ENCODE measurements at regions not wholly inside any gene's neighbourhood (a gene's known extent, or its start where the extent isn't known, plus 50 kb on each side); places are given as distances from the start of the nearest gene placed in this dataset.

GRCh38 chr3:71887256-71887655, 102.3 kb upstream of the PROK2 start:
- H3K4me1 ChIP-seq, result no peaks in the 10 kb centered on the region
- no peak overlapping the region for H3K4me3 ChIP-seq
- no peaks in the 10 kb centered on the region for H3K27me3 ChIP-seq
- DNase-seq (no peak), ATAC-seq (no peak)
- TF ChIP-seq CTCF (IDR thresholded peaks at IDR 0.05 in 4 of 5, conservative IDR thresholded peaks at IDR 0.05 in 1 of 5) (no peak), POLR2A (IDR thresholded peaks at IDR 0.05) (no peak)
- no peak overlapping the region for H3K27ac ChIP-seq
- H3K9me3 ChIP-seq, result no peaks in the 10 kb centered on the region
- intact Hi-C loops (cut with DNase I; ENCODE audit: low total_unique reads) (no loop called here), in situ Hi-C loops (cut with MboI; ENCODE audit: low sequenced_read_pairs in 4 of 4) (loop anchor here in 3 of 4 donors (10.0 to 25.0 kb wide), 2 partner anchors 938 to 1200 kb away; no protein-coding TSS in a partner anchor)
- H3K36me3 ChIP-seq, result no peaks in the 10 kb centered on the region

- Histone ChIP-seq H3K27ac (no peak overlapping the region), H3K4me1 (no peaks in the 10 kb centered on the region), H3K4me3 (no peak overlapping the region), H3K36me3 (no peaks in the 10 kb centered on the region), H3K27me3 (no peaks in the 10 kb centered on the region), H3K9me3 (no peaks in the 10 kb centered on the region)
- no peak for TF ChIP-seq POLR2A (IDR thresholded peaks at IDR 0.05)
- no peak for TF ChIP-seq CTCF (IDR thresholded peaks at IDR 0.05 in 4 of 5, conservative IDR thresholded peaks at IDR 0.05 in 1 of 5)
- in situ Hi-C loops (cut with MboI; ENCODE audit: low sequenced_read_pairs in 4 of 4) (loop anchor here in 3 of 4 donors (10.0 to 25.0 kb wide), 2 partner anchors 940 to 1202 kb away; no protein-coding TSS in a partner anchor), intact Hi-C loops (cut with DNase I; ENCODE audit: low total_unique reads) (no loop called here)
- no peak for DNase-seq
- no peak for ATAC-seq
These were observed 100.1 kb upstream of the PROK2 start for GRCh38 chr3:71885006-71885405.

GRCh38 chr3:71881732-71882131, 96.8 kb upstream of the PROK2 start:
- Histone ChIP-seq H3K36me3 (no peaks in the 10 kb centered on the region), H3K4me3 (no peak overlapping the region), H3K4me1 (no peaks in the 10 kb centered on the region), H3K9me3 (no peaks in the 10 kb centered on the region), H3K27me3 (no peaks in the 10 kb centered on the region), H3K27ac (no peak overlapping the region)
- ATAC-seq (no peak), DNase-seq (no peak)
- in situ Hi-C loops (cut with MboI; ENCODE audit: low sequenced_read_pairs in 4 of 4) (loop anchor here in 3 of 4 donors (10.0 to 25.0 kb wide), 2 partner anchors 943 to 1206 kb away; no protein-coding TSS in a partner anchor), intact Hi-C loops (cut with DNase I; ENCODE audit: low total_unique reads) (no loop called here)
- TF ChIP-seq POLR2A (IDR thresholded peaks at IDR 0.05) (no peak), CTCF (IDR thresholded peaks at IDR 0.05 in 4 of 5, conservative IDR thresholded peaks at IDR 0.05 in 1 of 5) (no peak)

- no peak overlapping the region for H3K27ac ChIP-seq
- no peak overlapping the region for H3K4me3 ChIP-seq
- intact Hi-C loops (cut with DNase I; ENCODE audit: low total_unique reads) (no loop called here), in situ Hi-C loops (cut with MboI; ENCODE audit: low sequenced_read_pairs in 4 of 4) (loop anchor here in 3 of 4 donors (10.0 to 25.0 kb wide), 2 partner anchors 944 to 1206 kb away; no protein-coding TSS in a partner anchor)
- no peaks in the 10 kb centered on the region for H3K4me1 ChIP-seq
- H3K36me3 ChIP-seq, result no peaks in the 10 kb centered on the region
- no peaks in the 10 kb centered on the region for H3K9me3 ChIP-seq
- no peaks in the 10 kb centered on the region for H3K27me3 ChIP-seq
- TF ChIP-seq CTCF (IDR thresholded peaks at IDR 0.05 in 4 of 5, conservative IDR thresholded peaks at IDR 0.05 in 1 of 5) (no peak), POLR2A (IDR thresholded peaks at IDR 0.05) (no peak)
- DNase-seq, result no peak
- ATAC-seq, result no peak
These were observed 96.1 kb upstream of the PROK2 start for GRCh38 chr3:71881041-71881440.

- in situ Hi-C loops (cut with MboI; ENCODE audit: low sequenced_read_pairs in 4 of 4) (loop anchor here in 3 of 4 donors (10.0 to 25.0 kb wide), 2 partner anchors 946 to 1208 kb away; no protein-coding TSS in a partner anchor), intact Hi-C loops (cut with DNase I; ENCODE audit: low total_unique reads) (loop anchor here (5.0 to 10.0 kb wide), 2 partner anchors 938 to 1206 kb away; no protein-coding TSS in a partner anchor)
- H3K27ac ChIP-seq, result no peak overlapping the region
- TF ChIP-seq CTCF (IDR thresholded peaks at IDR 0.05 in 4 of 5, conservative IDR thresholded peaks at IDR 0.05 in 1 of 5), result no peak
- no peak for TF ChIP-seq POLR2A (IDR thresholded peaks at IDR 0.05)
- H3K4me1 ChIP-seq, result no peaks in the 10 kb centered on the region
- no peaks in the 10 kb centered on the region for H3K36me3 ChIP-seq
- no peaks in the 10 kb centered on the region for H3K27me3 ChIP-seq
- no peak overlapping the region for H3K4me3 ChIP-seq
- no peak for DNase-seq
- ATAC-seq, result no peak
- H3K9me3 ChIP-seq, result no peaks in the 10 kb centered on the region
These were observed 94.1 kb upstream of the PROK2 start for GRCh38 chr3:71879089-71879488.

Measured in gastrocnemius medialis (tissue), 4 donors.